Epithelial cell of proximal tubule (primary cell): ENCODE measurements at regions not wholly inside any gene's neighbourhood (a gene's known extent, or its start where the extent isn't known, plus 50 kb on each side); places are given as distances from the start of the nearest gene placed in this dataset.
"Not testable (repeated sequence)": the region's sequence is repeated elsewhere in the genome, so short reads cannot be mapped to it uniquely, and the experiment has no call there.

Experiments
- DNase-seq: peaks from one replicate; pipeline ENCODE4 v3.0.0-alpha.2; 2011; ENCODE audit warnings: low read depth
- H3K4me3 ChIP-seq: 2 replicates; pipeline ENCODE4 v1.5.1; 2011; ENCODE audit warnings: low read depth, mild to moderate bottlenecking, low read length
- TF ChIP-seq, protein P1 (sequence below): conservative IDR thresholded peaks from 2 replicates; pipeline ENCODE4 v1.5.1; 2012; ENCODE audit warnings: low read depth, mild to moderate bottlenecking, low read length

DNA sequence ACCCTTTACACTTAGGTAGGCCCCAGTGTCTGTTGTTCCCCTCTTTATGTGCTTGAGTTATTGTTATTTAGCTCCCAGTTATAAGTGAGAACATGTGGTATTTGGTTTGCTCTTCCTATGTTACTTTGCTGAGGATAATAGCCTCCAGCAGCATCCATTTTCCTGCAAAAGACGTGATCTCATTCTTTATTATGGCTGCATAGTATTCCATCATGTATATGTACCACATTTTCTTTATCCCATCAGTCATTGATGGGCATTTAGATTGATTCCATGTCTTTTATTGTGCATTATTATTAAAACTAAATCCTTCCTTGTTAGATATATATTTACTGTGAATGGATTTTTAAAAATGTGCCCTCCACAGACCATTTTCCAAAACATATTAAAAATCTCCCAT lies 1137.3 kb upstream of the ADGRB3 start:
- DNase-seq, result no peak
- TF ChIP-seq, protein P1, sequence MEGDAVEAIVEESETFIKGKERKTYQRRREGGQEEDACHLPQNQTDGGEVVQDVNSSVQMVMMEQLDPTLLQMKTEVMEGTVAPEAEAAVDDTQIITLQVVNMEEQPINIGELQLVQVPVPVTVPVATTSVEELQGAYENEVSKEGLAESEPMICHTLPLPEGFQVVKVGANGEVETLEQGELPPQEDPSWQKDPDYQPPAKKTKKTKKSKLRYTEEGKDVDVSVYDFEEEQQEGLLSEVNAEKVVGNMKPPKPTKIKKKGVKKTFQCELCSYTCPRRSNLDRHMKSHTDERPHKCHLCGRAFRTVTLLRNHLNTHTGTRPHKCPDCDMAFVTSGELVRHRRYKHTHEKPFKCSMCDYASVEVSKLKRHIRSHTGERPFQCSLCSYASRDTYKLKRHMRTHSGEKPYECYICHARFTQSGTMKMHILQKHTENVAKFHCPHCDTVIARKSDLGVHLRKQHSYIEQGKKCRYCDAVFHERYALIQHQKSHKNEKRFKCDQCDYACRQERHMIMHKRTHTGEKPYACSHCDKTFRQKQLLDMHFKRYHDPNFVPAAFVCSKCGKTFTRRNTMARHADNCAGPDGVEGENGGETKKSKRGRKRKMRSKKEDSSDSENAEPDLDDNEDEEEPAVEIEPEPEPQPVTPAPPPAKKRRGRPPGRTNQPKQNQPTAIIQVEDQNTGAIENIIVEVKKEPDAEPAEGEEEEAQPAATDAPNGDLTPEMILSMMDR, result no peak
- H3K4me3 ChIP-seq, result no peak overlapping the region

DNA sequence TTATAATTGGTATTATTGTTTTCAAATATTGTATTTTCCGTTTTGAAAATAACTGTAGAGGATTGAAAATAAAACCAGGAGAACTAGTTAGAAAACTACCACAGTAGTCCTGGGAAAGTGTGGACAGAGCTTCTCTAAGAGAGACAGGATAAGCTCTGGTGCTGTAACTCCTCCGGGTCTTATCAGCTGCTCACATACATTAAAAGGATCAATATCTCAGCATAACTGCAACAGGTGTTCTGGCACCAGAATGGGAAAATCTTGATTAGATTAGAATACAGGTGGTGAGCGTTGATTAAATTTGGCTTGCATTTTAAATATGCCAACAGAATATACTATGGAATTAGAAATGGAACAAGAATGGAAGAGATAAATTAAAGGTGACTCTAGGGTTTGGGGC lies 1138.9 kb upstream of the ADGRB3 start:
- H3K4me3 ChIP-seq, result no peak overlapping the region
- TF ChIP-seq, protein P1, result no peak
- DNase-seq, result no peak

DNA sequence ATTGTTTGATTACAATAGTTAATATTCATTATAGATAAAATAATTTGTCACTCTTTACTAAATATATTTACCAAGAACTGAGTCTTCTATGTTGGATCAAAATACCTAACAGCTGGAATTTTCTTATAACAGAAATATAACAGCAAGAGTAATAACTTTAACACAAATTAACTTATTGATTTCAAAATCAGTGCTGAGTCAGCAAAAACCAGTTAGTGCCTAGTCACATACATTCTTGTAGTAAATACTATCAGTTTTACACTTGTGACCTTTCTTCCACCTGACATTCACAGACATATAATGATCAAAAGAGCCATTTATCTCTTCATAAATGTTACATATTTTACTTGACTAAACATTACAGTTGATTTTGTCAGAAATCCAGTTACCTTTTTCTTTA lies 1141.4 kb upstream of the ADGRB3 start:
- no peak for DNase-seq
- TF ChIP-seq, protein P1, result no peak
- no peak overlapping the region for H3K4me3 ChIP-seq

DNA sequence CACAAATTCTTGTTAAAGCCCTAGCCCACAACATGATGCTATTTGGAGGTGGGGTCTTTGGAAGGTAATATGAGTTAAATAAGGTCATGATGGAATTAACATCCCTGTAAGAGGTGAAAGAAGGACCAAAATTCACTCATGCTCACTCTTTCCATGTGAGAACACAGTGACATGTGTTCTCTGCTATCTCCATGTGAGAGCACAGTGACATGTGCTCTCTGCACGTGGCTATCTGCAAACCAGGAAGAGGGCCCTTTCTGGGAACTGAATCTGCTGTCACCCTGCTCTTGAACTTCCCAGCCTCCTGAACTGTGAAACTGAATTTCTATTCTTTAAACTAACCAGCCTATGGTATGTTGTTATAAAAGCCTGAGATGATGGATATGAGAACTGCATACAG lies 1159.4 kb upstream of the ADGRB3 start:
- TF ChIP-seq, protein P1, result no peak
- H3K4me3 ChIP-seq, result no peak overlapping the region
- no peak for DNase-seq

DNA sequence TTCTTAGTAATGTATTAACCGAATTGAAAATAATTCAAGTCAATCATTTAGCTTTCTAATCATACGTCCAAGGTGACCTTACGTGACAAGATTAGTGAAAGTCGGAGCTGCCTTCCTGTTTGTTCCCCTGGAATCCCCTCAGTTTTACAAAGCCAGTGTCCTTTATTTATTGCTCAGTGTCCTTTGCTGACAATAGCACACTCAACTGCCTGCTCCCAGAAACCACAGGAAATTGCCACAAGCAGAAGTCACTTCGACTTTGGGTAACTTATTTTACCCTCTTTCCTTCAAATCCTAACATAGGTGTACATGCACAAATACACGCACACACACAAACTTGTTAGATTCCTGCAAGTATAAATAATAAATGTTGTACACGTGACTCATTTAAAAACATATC lies 1167.7 kb upstream of the ADGRB3 start:
- TF ChIP-seq, protein P1, result no peak
- no peak for DNase-seq
- H3K4me3 ChIP-seq, result no peak overlapping the region

DNA sequence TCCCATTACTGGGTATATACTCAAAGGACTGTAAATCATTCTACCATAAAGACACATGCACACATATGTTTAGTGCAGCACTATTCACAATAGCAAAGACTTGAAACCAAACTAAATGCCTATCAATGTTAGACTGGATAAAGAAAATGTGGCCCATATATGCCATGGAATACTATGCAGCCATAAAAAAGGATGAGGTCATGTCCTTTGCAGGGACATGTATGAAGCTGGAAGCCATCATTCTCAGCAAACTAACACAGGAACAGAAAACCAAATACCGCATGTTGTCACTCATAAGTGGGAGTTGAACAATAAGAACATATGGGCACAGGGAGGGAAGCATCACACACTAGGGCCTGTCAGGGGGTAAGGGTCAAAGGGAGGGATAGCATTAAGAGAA lies 1172.4 kb upstream of the ADGRB3 start:
- not testable (repeated sequence) for H3K4me3 ChIP-seq, DNase-seq

DNA sequence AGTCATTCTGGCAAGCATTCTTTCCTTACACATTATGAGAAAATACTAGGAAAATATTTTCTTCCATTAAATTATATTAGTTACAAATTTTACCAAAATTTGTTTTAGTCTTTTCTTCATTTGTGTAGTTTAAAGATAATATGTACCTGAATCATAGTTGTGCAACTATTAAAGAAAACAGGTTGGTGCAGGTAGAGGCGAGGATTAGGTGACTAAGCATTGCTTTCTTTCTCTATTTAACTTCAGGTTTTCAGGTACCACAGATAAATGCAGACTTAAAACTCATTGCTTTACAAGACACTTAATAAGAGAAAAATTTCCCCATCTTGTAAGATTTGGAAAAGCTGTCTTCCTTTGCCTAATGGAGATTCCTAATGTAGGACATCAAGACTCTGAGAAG lies 1175.5 kb upstream of the ADGRB3 start:
- H3K4me3 ChIP-seq, result no peak overlapping the region
- TF ChIP-seq, protein P1, result no peak
- no peak for DNase-seq

DNA sequence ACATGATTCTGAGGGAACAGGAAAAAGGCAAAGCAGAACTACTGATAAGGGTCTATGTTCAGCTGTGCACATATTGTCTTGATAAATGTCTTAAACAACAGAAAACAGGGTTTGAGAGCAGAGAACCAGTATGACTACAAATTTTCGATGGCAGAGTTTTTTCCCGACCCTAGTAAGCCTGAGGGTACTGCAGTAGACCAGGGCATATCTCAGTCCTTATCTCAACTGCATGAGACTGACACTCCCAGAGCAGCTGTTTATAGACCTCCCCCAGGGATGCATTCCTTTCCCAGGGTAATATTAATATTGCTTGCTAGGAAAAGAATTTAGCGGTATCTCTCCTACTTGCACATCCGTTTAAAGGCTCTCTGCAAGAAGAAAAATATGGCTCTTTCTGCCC lies 1176.8 kb upstream of the ADGRB3 start:
- TF ChIP-seq, protein P1, result no peak
- DNase-seq, result no peak
- H3K4me3 ChIP-seq, result no peak overlapping the region
